ENCODE measurements at regions not wholly inside any gene's neighbourhood (a gene's known extent, or its start where the extent isn't known, plus 50 kb on each side); places are given as distances from the start of the nearest gene placed in this dataset.

DNA sequence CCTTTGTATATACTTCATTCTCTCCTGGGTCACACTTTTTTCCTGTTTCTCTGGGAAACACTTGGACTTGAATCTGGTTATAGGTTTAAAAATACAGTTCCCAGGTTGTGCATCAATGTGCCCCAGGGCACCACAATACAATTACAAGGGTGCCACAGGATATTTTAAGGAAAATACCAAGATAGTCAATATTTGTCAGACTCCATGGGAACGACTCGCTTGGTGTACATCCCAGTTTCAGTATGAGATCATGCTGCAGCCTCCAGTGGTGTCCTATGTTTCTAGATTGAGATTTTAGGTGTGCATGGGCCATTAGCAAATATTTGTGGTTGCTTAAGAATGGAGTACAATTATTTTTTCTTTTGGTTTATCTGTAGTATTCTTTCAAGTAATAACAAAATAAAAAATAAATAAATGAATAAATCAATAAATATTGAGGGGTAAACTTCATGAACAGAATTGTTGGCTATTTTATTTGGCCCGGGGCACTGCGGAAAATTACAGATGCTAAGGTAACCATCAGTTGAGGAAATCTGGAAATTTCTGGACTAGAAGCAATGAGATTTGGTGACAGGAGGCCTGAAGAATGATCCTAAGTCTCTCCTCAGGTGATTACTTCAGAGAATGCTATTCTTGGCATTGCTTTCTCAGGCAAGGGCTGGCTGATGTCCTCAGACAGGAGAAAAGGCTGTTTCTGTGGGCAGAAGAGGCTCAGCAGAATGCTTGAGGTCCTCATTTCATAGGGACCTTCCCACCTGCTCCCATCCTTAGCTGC is 649.3 kb upstream of the SOX11 start:
- no peak for TF ChIP-seq CTCF (IDR thresholded peaks at IDR 0.05)
- no peak for TF ChIP-seq POLR2A (IDR thresholded peaks at IDR 0.05)
